ENCODE measurements at regions not wholly inside any gene's neighbourhood (a gene's known extent, or its start where the extent isn't known, plus 50 kb on each side); places are given as distances from the start of the nearest gene placed in this dataset.

DNA sequence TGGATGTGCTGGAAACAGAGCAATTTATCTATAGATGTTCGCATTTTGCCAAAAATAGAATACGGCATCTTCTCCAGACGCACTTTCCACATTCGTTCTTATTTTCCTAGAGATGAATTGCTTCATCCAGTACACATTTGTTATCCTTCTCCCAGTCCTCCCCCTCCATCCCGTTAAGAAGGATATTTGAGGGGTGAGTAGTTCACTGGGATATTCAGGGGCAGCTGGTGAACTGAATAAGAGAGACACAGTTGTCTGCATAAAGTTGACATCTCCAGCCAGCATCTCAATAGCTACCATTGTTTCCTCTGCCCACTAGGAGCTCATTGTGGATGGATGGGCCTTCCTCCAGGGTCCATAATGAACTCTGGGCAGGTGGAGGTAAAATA is 456.8 kb upstream of the NRP1 start:
- no peak for DNase-seq
- Histone ChIP-seq H3K4me1 (peaks cover 8% of the 10 kb centered on the region), H3K4me3 (no peak overlapping the region), H3K27me3 (no peaks in the 10 kb centered on the region), H3K36me3 (ENCODE audit: low read depth, missing control alignments) (no peaks in the 10 kb centered on the region), H3K27ac (no peak overlapping the region), H3K9me3 (no peaks in the 10 kb centered on the region)
- no peak for TF ChIP-seq POLR2A (IDR thresholded peaks at IDR 0.05)
- TF ChIP-seq, protein P1, sequence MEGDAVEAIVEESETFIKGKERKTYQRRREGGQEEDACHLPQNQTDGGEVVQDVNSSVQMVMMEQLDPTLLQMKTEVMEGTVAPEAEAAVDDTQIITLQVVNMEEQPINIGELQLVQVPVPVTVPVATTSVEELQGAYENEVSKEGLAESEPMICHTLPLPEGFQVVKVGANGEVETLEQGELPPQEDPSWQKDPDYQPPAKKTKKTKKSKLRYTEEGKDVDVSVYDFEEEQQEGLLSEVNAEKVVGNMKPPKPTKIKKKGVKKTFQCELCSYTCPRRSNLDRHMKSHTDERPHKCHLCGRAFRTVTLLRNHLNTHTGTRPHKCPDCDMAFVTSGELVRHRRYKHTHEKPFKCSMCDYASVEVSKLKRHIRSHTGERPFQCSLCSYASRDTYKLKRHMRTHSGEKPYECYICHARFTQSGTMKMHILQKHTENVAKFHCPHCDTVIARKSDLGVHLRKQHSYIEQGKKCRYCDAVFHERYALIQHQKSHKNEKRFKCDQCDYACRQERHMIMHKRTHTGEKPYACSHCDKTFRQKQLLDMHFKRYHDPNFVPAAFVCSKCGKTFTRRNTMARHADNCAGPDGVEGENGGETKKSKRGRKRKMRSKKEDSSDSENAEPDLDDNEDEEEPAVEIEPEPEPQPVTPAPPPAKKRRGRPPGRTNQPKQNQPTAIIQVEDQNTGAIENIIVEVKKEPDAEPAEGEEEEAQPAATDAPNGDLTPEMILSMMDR (IDR thresholded peaks at IDR 0.05) = no peak
- WGBS, 2 donors = 50 to 67% methylated on average over 5 of the region's 5 CpGs
- intact Hi-C loops (cut with DNase I; ENCODE audit: low total_unique reads) = no loop called here

DNA sequence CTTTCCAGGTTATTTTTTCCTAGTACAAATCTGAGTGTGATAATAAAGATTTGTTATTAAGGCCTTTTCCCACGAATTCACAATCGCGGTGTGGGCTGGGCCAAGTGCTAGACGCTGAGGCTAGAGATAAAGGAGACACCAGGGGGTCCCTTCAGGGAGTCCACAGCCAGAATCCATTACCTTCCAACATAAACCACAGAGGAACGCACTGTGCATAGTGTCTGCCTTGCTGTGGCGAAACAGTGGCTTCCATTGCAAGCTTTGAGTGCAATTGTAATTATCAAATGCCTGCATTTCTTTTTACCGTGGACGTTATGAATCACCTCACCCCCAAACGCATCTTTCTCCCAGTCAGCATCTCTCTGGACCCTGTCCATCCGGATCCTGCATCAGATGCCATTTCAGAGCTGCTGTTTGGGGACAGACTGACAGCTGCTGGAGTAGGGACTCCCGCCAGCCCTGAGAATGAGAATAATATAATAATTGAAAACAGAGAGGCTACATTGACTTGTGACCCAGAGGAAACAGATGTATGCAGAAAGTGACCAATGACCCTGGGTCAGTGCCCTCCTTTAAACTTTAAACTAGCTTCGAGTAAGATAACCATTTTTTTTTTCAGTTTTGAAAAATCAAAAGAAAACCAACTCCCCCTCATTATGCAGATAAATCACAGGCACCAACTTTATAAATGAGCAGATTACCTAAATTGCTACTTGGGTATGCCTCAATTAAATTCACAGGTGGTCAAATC is 456.2 kb upstream of the NRP1 start:
- no peaks in the 10 kb centered on the region for H3K27me3 ChIP-seq
- TF ChIP-seq, protein P1 (IDR thresholded peaks at IDR 0.05) = no peak
- TF ChIP-seq POLR2A (IDR thresholded peaks at IDR 0.05) = no peak
- 37% methylated on average over 11 to 12 of the region's 12 CpGs for WGBS, 2 donors
- no peak overlapping the region for H3K4me3 ChIP-seq
- intact Hi-C loops (cut with DNase I; ENCODE audit: low total_unique reads) = no loop called here
- H3K9me3 ChIP-seq = no peaks in the 10 kb centered on the region
- no peak for DNase-seq
- no peak overlapping the region for H3K27ac ChIP-seq
- H3K36me3 ChIP-seq (ENCODE audit: low read depth, missing control alignments) = no peaks in the 10 kb centered on the region
- H3K4me1 ChIP-seq = peaks cover 8% of the 10 kb centered on the region

DNA sequence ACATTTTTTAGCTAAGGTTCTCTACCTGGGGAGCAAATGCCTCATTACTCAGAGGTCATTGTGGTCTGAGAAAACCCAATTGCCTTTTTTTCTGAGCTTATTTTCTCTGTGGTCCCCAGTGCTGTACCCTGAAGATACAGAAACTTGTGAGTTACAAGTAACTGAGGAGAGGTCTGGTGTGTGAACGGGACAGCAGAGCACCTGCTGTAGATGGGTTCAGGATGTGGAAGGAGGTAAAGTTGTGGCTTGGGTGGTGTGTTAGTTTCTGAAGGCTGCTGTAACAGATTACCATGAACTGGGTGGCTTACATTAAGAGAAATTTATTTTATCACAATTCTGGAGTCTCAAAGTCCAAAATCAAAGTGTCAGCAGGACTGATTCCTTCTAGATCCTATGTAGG is 449.1 kb upstream of the NRP1 start:
- Histone ChIP-seq H3K27ac (no peak overlapping the region), H3K4me1 (no peaks in the 10 kb centered on the region), H3K4me3 (no peak overlapping the region), H3K27me3 (no peaks in the 10 kb centered on the region), H3K36me3 (ENCODE audit: low read depth, missing control alignments) (no peaks in the 10 kb centered on the region), H3K9me3 (no peaks in the 10 kb centered on the region)
- no peak for TF ChIP-seq POLR2A (IDR thresholded peaks at IDR 0.05)
- TF ChIP-seq, protein P1 (IDR thresholded peaks at IDR 0.05) = no peak
- no peak for DNase-seq
- 90 to 94% methylated on average over 1 of the region's 1 CpG for WGBS, 2 donors
- intact Hi-C loops (cut with DNase I; ENCODE audit: low total_unique reads) = no loop called here

DNA sequence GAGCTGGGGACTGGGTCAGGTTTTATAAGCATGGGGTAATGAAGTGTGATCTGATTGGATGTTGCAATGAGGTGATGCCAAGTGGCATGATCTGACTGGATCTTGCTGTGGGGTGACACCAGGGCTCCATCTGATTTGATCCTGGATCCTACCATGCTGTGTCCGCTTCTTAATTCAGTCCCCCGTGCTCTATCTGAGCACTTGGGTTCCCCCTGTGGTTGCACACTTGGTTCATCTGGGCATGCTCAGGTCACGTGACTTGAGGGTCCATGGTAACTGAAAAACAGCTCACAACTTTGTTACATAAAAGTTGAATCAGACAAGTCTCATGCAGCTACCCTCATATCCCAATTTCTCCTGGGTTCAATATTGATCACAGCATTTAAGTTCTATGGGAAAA is 448.6 kb upstream of the NRP1 start:
- Histone ChIP-seq H3K4me3 (no peak overlapping the region), H3K9me3 (no peaks in the 10 kb centered on the region), H3K36me3 (ENCODE audit: low read depth, missing control alignments) (no peaks in the 10 kb centered on the region), H3K27me3 (no peaks in the 10 kb centered on the region), H3K27ac (no peak overlapping the region), H3K4me1 (no peaks in the 10 kb centered on the region)
- intact Hi-C loops (cut with DNase I; ENCODE audit: low total_unique reads) = no loop called here
- no peak for DNase-seq
- TF ChIP-seq, protein P1 (IDR thresholded peaks at IDR 0.05) = no peak
- TF ChIP-seq POLR2A (IDR thresholded peaks at IDR 0.05) = no peak
- WGBS, 2 donors = 88 to 92% methylated on average over 3 of the region's 3 CpGs
